Cardiac muscle cell (in vitro differentiated cells and primary cell): ENCODE measurements at regions not wholly inside any gene's neighbourhood (a gene's known extent, or its start where the extent isn't known, plus 50 kb on each side); places are given as distances from the start of the nearest gene placed in this dataset.
"Not testable (repeated sequence)": the region's sequence is repeated elsewhere in the genome, so short reads cannot be mapped to it uniquely, and the experiment has no call there.

Source experiments
- DNase-seq, 2 donors: peaks; one replicate each; pipeline versions ENCODE4 v3.0.0 to v3.0.0-alpha.2; 2010 to 2017; ENCODE audit warnings: low read depth in 1 of 2, low spot score in 1 of 2
- H3K27ac ChIP-seq: fragments of 200-600 bp; sonication (generic); 2 replicates; pipeline ENCODE4 v1.5.1; 2016
- H3K27me3 ChIP-seq: fragments of 200-600 bp; sonication (generic); 2 replicates; pipeline ENCODE4 v1.6.0; 2016; ENCODE audit warnings: control low read depth
- H3K36me3 ChIP-seq: fragments of 200-600 bp; sonication (generic); 2 replicates; pipeline ENCODE4 v1.5.1; 2016; ENCODE audit warnings: control low read depth
- H3K4me1 ChIP-seq: fragments of 200-600 bp; sonication (generic); 2 replicates; pipeline ENCODE4 v1.8.1; 2017; ENCODE audit warnings: low read depth, mild to moderate bottlenecking, mixed run types
- H3K4me3 ChIP-seq: fragments of 200-600 bp; sonication (generic); 2 replicates; pipeline ENCODE4 v1.5.1; 2016; ENCODE audit warnings: mild to moderate bottlenecking
- H3K9me3 ChIP-seq: fragments of 200-600 bp; sonication (generic); 2 replicates; pipeline ENCODE4 v1.5.1; 2017; ENCODE audit warnings: low read depth, mild to moderate bottlenecking, control low read depth
- TF ChIP-seq, protein P1 (sequence below): IDR thresholded peaks from 2 replicates; pipeline ENCODE4 v1.5.1; 2012; ENCODE audit warnings: low read depth, mild to moderate bottlenecking, low read length

GRCh38 chr10:43844221-43844620 lies 195.5 kb upstream of the ZNF32 start:
- H3K4me3 ChIP-seq: no peak overlapping the region

GRCh38 chr10:43843321-43844101 lies 194.8 kb upstream of the ZNF32 start:
- H3K27ac ChIP-seq: no peak overlapping the region

More at GRCh38 chr10:43844221-43844620, 195.5 kb upstream of the ZNF32 start:
- no peaks in the 10 kb centered on the region for H3K4me1 ChIP-seq
- H3K36me3 ChIP-seq: no peaks in the 10 kb centered on the region
- no peak for DNase-seq
- no peaks in the 10 kb centered on the region for H3K9me3 ChIP-seq
- H3K27ac ChIP-seq: no peak overlapping the region
- no peaks in the 10 kb centered on the region for H3K27me3 ChIP-seq
- TF ChIP-seq, protein P1, sequence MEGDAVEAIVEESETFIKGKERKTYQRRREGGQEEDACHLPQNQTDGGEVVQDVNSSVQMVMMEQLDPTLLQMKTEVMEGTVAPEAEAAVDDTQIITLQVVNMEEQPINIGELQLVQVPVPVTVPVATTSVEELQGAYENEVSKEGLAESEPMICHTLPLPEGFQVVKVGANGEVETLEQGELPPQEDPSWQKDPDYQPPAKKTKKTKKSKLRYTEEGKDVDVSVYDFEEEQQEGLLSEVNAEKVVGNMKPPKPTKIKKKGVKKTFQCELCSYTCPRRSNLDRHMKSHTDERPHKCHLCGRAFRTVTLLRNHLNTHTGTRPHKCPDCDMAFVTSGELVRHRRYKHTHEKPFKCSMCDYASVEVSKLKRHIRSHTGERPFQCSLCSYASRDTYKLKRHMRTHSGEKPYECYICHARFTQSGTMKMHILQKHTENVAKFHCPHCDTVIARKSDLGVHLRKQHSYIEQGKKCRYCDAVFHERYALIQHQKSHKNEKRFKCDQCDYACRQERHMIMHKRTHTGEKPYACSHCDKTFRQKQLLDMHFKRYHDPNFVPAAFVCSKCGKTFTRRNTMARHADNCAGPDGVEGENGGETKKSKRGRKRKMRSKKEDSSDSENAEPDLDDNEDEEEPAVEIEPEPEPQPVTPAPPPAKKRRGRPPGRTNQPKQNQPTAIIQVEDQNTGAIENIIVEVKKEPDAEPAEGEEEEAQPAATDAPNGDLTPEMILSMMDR: no peak

GRCh38 chr10:43842496-43842895 lies 193.8 kb upstream of the ZNF32 start:
- Histone ChIP-seq H3K27ac (no peak overlapping the region), H3K27me3 (no peaks in the 10 kb centered on the region), H3K4me1 (no peaks in the 10 kb centered on the region), H3K9me3 (no peaks in the 10 kb centered on the region), H3K4me3 (no peak overlapping the region), H3K36me3 (no peaks in the 10 kb centered on the region)
- no peak for DNase-seq
- TF ChIP-seq, protein P1: no peak

More at GRCh38 chr10:43843321-43844101, 194.8 kb upstream of the ZNF32 start:
- DNase-seq: peak in 1 of 2 donors; percentile 76
- Histone ChIP-seq H3K27me3 (no peaks in the 10 kb centered on the region), H3K4me3 (no peak overlapping the region), H3K36me3 (no peaks in the 10 kb centered on the region), H3K9me3 (no peaks in the 10 kb centered on the region), H3K4me1 (no peaks in the 10 kb centered on the region)
- TF ChIP-seq, protein P1: no peak

- TF ChIP-seq, protein P1: no peak
- Histone ChIP-seq H3K4me1 (no peaks in the 10 kb centered on the region), H3K36me3 (no peaks in the 10 kb centered on the region), H3K9me3 (no peaks in the 10 kb centered on the region), H3K27ac (no peak overlapping the region), H3K4me3 (no peak overlapping the region), H3K27me3 (no peaks in the 10 kb centered on the region)
- no peak for DNase-seq
These were observed 193.4 kb upstream of the ZNF32 start for GRCh38 chr10:43842072-43842471.

DNA sequence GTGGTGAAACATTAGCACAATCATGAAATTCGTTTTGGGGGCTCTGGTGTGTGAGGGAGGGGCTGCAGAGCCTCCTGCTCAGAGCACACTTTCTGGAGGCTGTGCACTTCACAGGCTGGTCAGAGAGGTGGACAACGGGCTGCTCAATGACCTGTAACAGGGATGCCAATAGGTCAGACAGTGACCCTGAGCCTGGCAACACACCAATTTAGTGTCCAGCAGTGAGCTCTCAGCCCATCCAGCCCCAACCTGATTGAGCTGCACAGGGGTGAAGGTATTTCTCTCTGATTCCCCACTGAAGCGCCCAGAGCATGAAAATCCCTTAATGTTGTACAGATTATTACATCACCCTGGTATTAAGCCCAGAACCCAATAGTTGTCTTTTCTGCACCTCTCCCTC lies 191.3 kb upstream of the ZNF32 start:
- Histone ChIP-seq H3K4me1 (no peaks in the 10 kb centered on the region), H3K27me3 (no peaks in the 10 kb centered on the region), H3K9me3 (no peaks in the 10 kb centered on the region), H3K27ac (no peak overlapping the region), H3K36me3 (no peaks in the 10 kb centered on the region), H3K4me3 (no peak overlapping the region)
- no peak for DNase-seq
- TF ChIP-seq, protein P1: no peak

DNA sequence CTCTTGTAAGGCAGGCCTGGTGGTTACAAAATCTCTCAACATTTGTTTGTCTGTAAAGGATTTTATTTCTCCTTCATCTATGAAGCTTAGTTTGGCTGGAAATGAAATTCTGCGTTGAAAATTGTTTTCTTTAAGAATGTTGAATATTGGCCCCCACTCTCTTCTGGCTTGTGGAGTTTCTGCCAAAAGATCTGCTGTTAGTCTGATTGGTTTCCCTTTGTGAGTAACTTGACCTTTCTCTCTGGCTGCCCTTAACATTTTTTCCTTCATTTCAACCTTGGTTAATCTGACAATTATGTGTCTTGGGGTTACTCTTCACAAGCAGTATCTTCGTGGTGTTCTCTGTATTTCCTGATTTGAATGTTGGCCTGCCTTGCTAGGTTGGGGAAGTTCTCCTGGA lies 186.1 kb upstream of the ZNF32 start:
- not testable (repeated sequence) for H3K27me3 ChIP-seq, H3K27ac ChIP-seq, H3K9me3 ChIP-seq, H3K36me3 ChIP-seq, H3K4me1 ChIP-seq, H3K4me3 ChIP-seq, DNase-seq
